IPS-15b (cell line): ENCODE measurements at regions not wholly inside any gene's neighbourhood (a gene's known extent, or its start where the extent isn't known, plus 50 kb on each side); places are given as distances from the start of the nearest gene placed in this dataset.
A peak's percentile ranks its signal among the peaks of the same experiment; 100 is the strongest.

ENCODE experiments used
- H3K27me3 ChIP-seq: one replicate; pipeline ENCODE4 v1.6.1; 2013; ENCODE audit warnings: low read length; ENCODE audit not compliant: control insufficient read depth, insufficient read depth
- H3K36me3 ChIP-seq: one replicate; pipeline ENCODE4 v1.6.1; 2013; ENCODE audit warnings: low read length; ENCODE audit not compliant: control insufficient read depth, insufficient read depth
- H3K4me1 ChIP-seq: one replicate; pipeline ENCODE4 v1.6.1; 2013; ENCODE audit warnings: mild to moderate bottlenecking, low read length; ENCODE audit not compliant: control insufficient read depth, insufficient read depth
- H3K4me3 ChIP-seq: one replicate; pipeline ENCODE4 v1.5.1; 2013; ENCODE audit warnings: low read depth, low read length
- H3K9ac ChIP-seq: one replicate; pipeline ENCODE4 v1.6.1; 2013; ENCODE audit warnings: low read depth, mild to moderate bottlenecking, low read length
- H3K9me3 ChIP-seq: one replicate; pipeline ENCODE4 v1.6.1; 2013; ENCODE audit warnings: mild to moderate bottlenecking, low read length; ENCODE audit not compliant: control insufficient read depth, insufficient read depth

- H3K36me3 ChIP-seq: no peaks in the 10 kb centered on the region
Observed at GRCh38 chr9:69955536-69956355, 87.9 kb upstream of the MAMDC2 start.

GRCh38 chr9:69961843-69962242, 81.8 kb upstream of the MAMDC2 start:
- no peaks in the 10 kb centered on the region for H3K27me3 ChIP-seq
- no peaks in the 10 kb centered on the region for H3K36me3 ChIP-seq
- no peak overlapping the region for H3K4me3 ChIP-seq
- H3K4me1 ChIP-seq: peaks cover 27% of the 10 kb centered on the region
- H3K9ac ChIP-seq: no peak overlapping the region
- H3K9me3 ChIP-seq: no peaks in the 10 kb centered on the region

More at GRCh38 chr9:69955536-69956355, 87.9 kb upstream of the MAMDC2 start:
- no peak overlapping the region for H3K4me3 ChIP-seq
- no peaks in the 10 kb centered on the region for H3K9me3 ChIP-seq
- H3K4me1 ChIP-seq: no peaks in the 10 kb centered on the region
- H3K9ac ChIP-seq: no peak overlapping the region
- H3K27me3 ChIP-seq: no peaks in the 10 kb centered on the region

GRCh38 chr9:69963803-69964202, 79.8 kb upstream of the MAMDC2 start:
- no peak overlapping the region for H3K9ac ChIP-seq
- peak overlapping the region; percentile 14 for H3K4me3 ChIP-seq

GRCh38 chr9:69964446-69964845, 79.2 kb upstream of the MAMDC2 start:
- no peak overlapping the region for H3K9ac ChIP-seq
- H3K9me3 ChIP-seq: no peaks in the 10 kb centered on the region
- no peak overlapping the region for H3K4me3 ChIP-seq
- no peaks in the 10 kb centered on the region for H3K27me3 ChIP-seq
- peaks cover 27% of the 10 kb centered on the region for H3K4me1 ChIP-seq
- H3K36me3 ChIP-seq: no peaks in the 10 kb centered on the region

More at GRCh38 chr9:69963803-69964202, 79.8 kb upstream of the MAMDC2 start:
- Histone ChIP-seq H3K4me1 (peaks cover 27% of the 10 kb centered on the region), H3K27me3 (no peaks in the 10 kb centered on the region), H3K36me3 (no peaks in the 10 kb centered on the region), H3K9me3 (no peaks in the 10 kb centered on the region)

GRCh38 chr9:69965416-69966145, 78.1 kb upstream of the MAMDC2 start:
- H3K27me3 ChIP-seq: no peaks in the 10 kb centered on the region
- H3K4me3 ChIP-seq: no peak overlapping the region
- H3K36me3 ChIP-seq: no peaks in the 10 kb centered on the region
- no peaks in the 10 kb centered on the region for H3K9me3 ChIP-seq
- no peak overlapping the region for H3K9ac ChIP-seq
- H3K4me1 ChIP-seq: peaks cover 27% of the 10 kb centered on the region

DNA sequence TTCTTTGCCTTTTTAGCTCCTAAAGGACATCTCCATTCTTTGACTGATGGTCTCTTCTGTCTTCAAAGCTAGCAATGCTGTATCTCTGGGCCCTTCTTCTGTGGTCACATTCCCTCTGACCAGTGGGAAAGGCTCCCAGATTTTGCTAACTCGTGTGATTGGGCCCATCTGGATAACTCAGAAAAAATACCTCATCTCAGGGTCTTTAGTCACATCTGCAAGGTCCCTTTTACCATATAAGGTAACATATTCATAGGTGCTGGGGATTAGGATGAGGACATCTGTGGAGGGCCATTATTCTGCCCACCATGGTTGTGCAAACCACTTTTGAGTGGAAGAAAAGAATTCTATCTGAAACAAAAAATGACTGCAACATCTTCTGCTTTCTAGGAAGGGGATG, 76.3 kb upstream of the MAMDC2 start:
- Histone ChIP-seq H3K27me3 (no peaks in the 10 kb centered on the region), H3K9me3 (no peaks in the 10 kb centered on the region), H3K4me1 (peaks cover 22% of the 10 kb centered on the region), H3K4me3 (no peak overlapping the region), H3K9ac (no peak overlapping the region), H3K36me3 (no peaks in the 10 kb centered on the region)

DNA sequence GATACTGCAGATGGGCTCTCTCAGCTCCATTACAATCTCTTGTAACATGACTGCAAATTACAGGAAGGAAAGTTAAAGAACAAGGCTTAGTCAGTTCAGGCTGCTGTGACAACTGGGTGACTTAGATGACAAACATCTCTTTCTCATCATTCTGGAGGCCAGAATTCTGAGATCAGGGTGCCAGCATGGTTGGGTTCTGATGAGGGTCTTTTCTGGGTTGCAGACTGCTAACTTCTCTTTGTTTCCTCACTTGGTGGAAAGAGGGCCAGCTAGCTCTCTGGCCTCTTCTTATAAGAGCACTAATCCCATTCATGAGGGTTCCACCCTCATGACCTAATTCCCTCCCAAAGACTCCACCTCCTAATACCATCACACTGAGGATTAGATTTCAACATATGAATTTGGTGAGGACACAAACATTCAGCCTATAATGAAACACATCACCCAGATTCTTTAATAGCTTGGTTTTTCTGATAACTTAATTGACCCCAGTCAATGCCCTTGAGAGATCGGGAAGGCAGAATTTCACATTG, 73.6 kb upstream of the MAMDC2 start:
- Histone ChIP-seq H3K9ac (no peak overlapping the region), H3K36me3 (no peaks in the 10 kb centered on the region), H3K9me3 (no peaks in the 10 kb centered on the region), H3K4me1 (peaks cover 4% of the 10 kb centered on the region), H3K4me3 (no peak overlapping the region), H3K27me3 (no peaks in the 10 kb centered on the region)

DNA sequence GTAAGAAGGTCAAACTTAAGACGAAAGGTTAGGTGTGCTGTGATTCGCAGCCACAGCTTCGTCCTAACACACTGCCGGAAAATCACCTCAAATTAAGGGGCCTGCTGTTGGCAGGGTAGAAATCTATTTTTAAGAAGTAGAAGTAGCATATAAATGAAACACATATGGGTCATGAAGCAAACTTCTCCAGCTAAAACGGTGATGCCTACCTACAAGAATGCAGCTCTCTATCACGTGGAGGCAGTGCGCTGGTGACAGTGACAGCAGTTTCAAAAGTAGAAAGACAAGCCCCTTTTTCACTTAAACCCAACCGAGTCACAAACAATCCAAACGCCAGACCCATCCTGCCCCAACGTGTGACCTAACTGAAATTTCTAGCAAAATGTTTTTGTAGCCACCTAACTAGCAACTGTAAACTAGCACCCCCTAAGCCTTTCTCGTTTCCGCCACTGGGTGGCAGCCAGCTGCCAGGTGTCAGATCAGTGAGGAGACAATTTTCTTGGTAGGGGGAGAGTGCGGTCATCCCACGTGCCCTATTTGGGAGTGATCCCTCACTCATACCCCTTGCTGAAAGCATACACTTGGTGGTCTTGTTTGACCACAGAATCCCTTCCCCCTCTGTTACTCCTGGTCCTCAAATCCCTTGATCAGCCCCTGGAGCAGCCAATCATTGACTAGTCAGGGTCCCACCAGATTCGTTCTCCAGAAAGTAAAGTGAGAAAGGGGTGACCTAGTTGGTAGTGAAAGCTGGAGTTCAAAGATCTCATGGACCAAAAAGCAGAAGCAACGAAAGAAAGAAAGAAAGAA, 71.8 kb upstream of the MAMDC2 start:
- H3K9ac ChIP-seq: no peak overlapping the region
- no peaks in the 10 kb centered on the region for H3K9me3 ChIP-seq
- no peaks in the 10 kb centered on the region for H3K36me3 ChIP-seq
- H3K27me3 ChIP-seq: no peaks in the 10 kb centered on the region
- H3K4me1 ChIP-seq: no peaks in the 10 kb centered on the region
- H3K4me3 ChIP-seq: no peak overlapping the region

DNA sequence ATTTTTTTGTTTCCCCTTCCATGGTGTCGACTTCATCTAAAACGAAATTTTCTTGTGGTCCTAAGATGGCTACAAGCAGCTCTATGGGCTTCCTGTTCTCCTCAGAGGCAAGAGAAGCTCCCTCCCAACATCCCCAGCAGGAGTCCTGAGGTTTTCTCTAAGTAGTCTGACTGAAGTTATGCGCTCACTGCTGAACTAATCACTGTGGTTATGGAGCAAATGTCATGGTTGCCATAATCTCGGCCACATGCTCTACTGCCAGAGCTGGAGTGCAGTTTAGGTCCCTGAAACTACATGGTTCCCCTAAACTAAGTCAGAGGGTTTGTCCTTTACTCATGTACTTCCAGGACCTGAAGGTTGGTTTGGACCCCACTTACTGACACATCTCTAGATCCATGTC, 68.0 kb upstream of the MAMDC2 start:
- H3K27me3 ChIP-seq: no peaks in the 10 kb centered on the region
- no peaks in the 10 kb centered on the region for H3K9me3 ChIP-seq
- no peaks in the 10 kb centered on the region for H3K36me3 ChIP-seq
- H3K4me3 ChIP-seq: no peak overlapping the region
- no peaks in the 10 kb centered on the region for H3K4me1 ChIP-seq
- no peak overlapping the region for H3K9ac ChIP-seq

DNA sequence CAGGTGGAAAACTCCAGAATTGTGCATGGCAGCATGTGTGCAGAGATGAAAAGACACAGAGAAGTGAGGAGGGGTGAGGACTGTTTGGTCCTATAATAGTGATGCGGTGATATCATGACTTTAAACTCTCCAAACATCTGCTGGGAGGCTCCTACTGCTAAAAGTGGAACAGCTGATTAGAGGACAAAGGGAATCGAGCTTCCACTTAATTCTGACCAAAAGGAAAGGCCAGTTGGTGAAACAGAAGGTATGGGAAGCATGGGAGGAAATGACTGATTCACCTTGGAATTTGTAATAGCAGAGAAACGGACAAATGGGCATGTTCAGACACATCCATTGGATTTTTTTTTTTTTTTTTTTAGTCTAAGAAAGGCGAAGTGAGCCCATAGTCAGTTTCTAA, 67.5 kb upstream of the MAMDC2 start:
- H3K9ac ChIP-seq: no peak overlapping the region
- no peaks in the 10 kb centered on the region for H3K36me3 ChIP-seq
- H3K4me1 ChIP-seq: no peaks in the 10 kb centered on the region
- no peak overlapping the region for H3K4me3 ChIP-seq
- H3K9me3 ChIP-seq: no peaks in the 10 kb centered on the region
- H3K27me3 ChIP-seq: no peaks in the 10 kb centered on the region

- Histone ChIP-seq H3K27me3 (no peaks in the 10 kb centered on the region), H3K36me3 (no peaks in the 10 kb centered on the region), H3K4me1 (no peaks in the 10 kb centered on the region), H3K9ac (no peak overlapping the region), H3K9me3 (no peaks in the 10 kb centered on the region), H3K4me3 (no peak overlapping the region)
Observed at GRCh38 chr9:69980041-69980440, 63.6 kb upstream of the MAMDC2 start.
